Upper lobe of left lung (tissue), 6 donors: ENCODE measurements at regions not wholly inside any gene's neighbourhood (a gene's known extent, or its start where the extent isn't known, plus 50 kb on each side); places are given as distances from the start of the nearest gene placed in this dataset.

Source experiments
- ATAC-seq, 2 donors: fragments of 200-7000 bp; cut with Tn5 transposase; one replicate each; pipeline ENCODE4 v1.9.1; 2022; ENCODE audit warnings: mild to moderate bottlenecking in 2 of 2, moderate library complexity in 2 of 2; ENCODE audit not compliant: low FRiP score in 2 of 2
- DNase-seq, 2 donors: peaks; one replicate each; pipeline ENCODE4 v3.0.0-alpha.2; 2019 to 2020
- H3K27ac ChIP-seq, 4 donors: fragments of 200-600 bp; sonication (generic); one replicate each; pipeline ENCODE4 v1.5.1; 2016 to 2019
- H3K27me3 ChIP-seq, 4 donors: fragments of 200-600 bp; sonication (generic); one replicate each; pipeline ENCODE4 v1.5.1; 2017 to 2019
- H3K36me3 ChIP-seq, 4 donors: fragments of 200-600 bp; sonication (generic); one replicate each; pipeline ENCODE4 v1.5.1; 2016 to 2019
- H3K4me1 ChIP-seq, 4 donors: fragments of 200-600 bp; sonication (generic); one replicate each; pipeline ENCODE4 v1.5.1; 2018 to 2019
- H3K4me3 ChIP-seq, 4 donors: fragments of 200-600 bp; sonication (generic); one replicate each; pipeline ENCODE4 v1.5.1; 2017 to 2019; ENCODE audit warnings: mild to moderate bottlenecking in 2 of 4, moderate library complexity in 1 of 4
- H3K9me3 ChIP-seq, 4 donors: fragments of 200-600 bp; sonication (generic); one replicate each; pipeline ENCODE4 v1.5.1; 2018 to 2019
- CTCF ChIP-seq, 6 experiments: fragments of 450-650 bp in 4 of 6; fragments of 200-600 bp in 2 of 6; sonication (generic) in 2 of 6; IDR thresholded peaks; one replicate each; pipeline ENCODE4 v1.5.1; 2016 to 2019; ENCODE audit warnings: antibody characterized with exemption in 6 of 6
- EP300 ChIP-seq, 4 donors: sonication (generic); formaldehyde crosslinking; IDR thresholded peaks; one replicate each; pipeline ENCODE4 v1.5.1; 2017; ENCODE audit warnings: antibody characterized with exemption in 4 of 4, control low read depth in 2 of 4
- POLR2A ChIP-seq, 4 donors: fragments of 450-650 bp; IDR thresholded peaks; one replicate each; pipeline ENCODE4 v1.5.1; 2016 to 2017; ENCODE audit warnings: antibody characterized with exemption in 4 of 4, mild to moderate bottlenecking in 2 of 4
- POLR2AphosphoS5 ChIP-seq, 2 donors: sonication (generic); formaldehyde crosslinking; IDR thresholded peaks; one replicate each; pipeline ENCODE4 v1.5.1; 2017; ENCODE audit warnings: antibody characterized with exemption in 2 of 2
- WGBS, 2 donors: methylation state at CpG; one replicate each; pipeline ENCODE4 v1.1.5; 2017 to 2018; 5-methylcytosine and 5-hydroxymethylcytosine counted together
- donor health status: DM: no; HTN: no; CAD: no; lungs with moderate emphysema.
- donor health status: DM: no; HTN: yes; CAD: no; lungs with severe emphysema.

GRCh38 chr14:39722547-39723273, 290.5 kb upstream of the FBXO33 start:
- H3K27ac ChIP-seq, result no peak overlapping the region
- no peaks in the 10 kb centered on the region for H3K4me1 ChIP-seq
- 73 to 74% methylated on average over 2 of the region's 2 CpGs for WGBS, 2 donors

GRCh38 chr14:39716987-39717570, 284.8 kb upstream of the FBXO33 start:
- Histone ChIP-seq H3K9me3 (no peaks in the 10 kb centered on the region), H3K36me3 (no peaks in the 10 kb centered on the region), H3K4me3 (no peak overlapping the region), H3K27ac (no peak overlapping the region), H3K4me1 (no peaks in the 10 kb centered on the region), H3K27me3 (no peaks in the 10 kb centered on the region)
- TF ChIP-seq CTCF (IDR thresholded peaks at IDR 0.05) (no peak), EP300 (IDR thresholded peaks at IDR 0.05) (no peak), POLR2A (IDR thresholded peaks at IDR 0.05) (no peak)
- 70 to 85% methylated on average over 3 of the region's 3 CpGs for WGBS, 2 donors
- DNase-seq (no peak), ATAC-seq (no peak)

More at GRCh38 chr14:39722547-39723273, 290.5 kb upstream of the FBXO33 start:
- TF ChIP-seq EP300 (IDR thresholded peaks at IDR 0.05) (no peak), POLR2A (IDR thresholded peaks at IDR 0.05) (no peak), POLR2AphosphoS5 (IDR thresholded peaks at IDR 0.05) (no peak), CTCF (IDR thresholded peaks at IDR 0.05) (no peak)
- DNase-seq, result no peak
- H3K9me3 ChIP-seq, result no peaks in the 10 kb centered on the region
- H3K27me3 ChIP-seq, result no peaks in the 10 kb centered on the region
- no peak for ATAC-seq
- no peaks in the 10 kb centered on the region for H3K36me3 ChIP-seq
- no peak overlapping the region for H3K4me3 ChIP-seq

- TF ChIP-seq POLR2A (IDR thresholded peaks at IDR 0.05) (no peak), POLR2AphosphoS5 (IDR thresholded peaks at IDR 0.05) (no peak)
Measured at GRCh38 chr14:39712293-39712999, 280.2 kb upstream of the FBXO33 start.

GRCh38 chr14:39704594-39704993, 272.4 kb upstream of the FBXO33 start:
- no peak overlapping the region for H3K4me3 ChIP-seq
- H3K9me3 ChIP-seq, result peaks cover 0 to 4% (median 0%) of the 10 kb centered on the region in 4 donors
- TF ChIP-seq POLR2A (IDR thresholded peaks at IDR 0.05) (no peak), POLR2AphosphoS5 (IDR thresholded peaks at IDR 0.05) (no peak), CTCF (IDR thresholded peaks at IDR 0.05) (no peak), EP300 (IDR thresholded peaks at IDR 0.05) (no peak)
- no peak overlapping the region for H3K27ac ChIP-seq
- no peak for DNase-seq
- H3K27me3 ChIP-seq, result no peaks in the 10 kb centered on the region
- H3K36me3 ChIP-seq, result no peaks in the 10 kb centered on the region
- no peak for ATAC-seq
- H3K4me1 ChIP-seq, result no peaks in the 10 kb centered on the region
- 70 to 76% methylated on average over 2 of the region's 2 CpGs for WGBS, 2 donors

More at GRCh38 chr14:39712293-39712999, 280.2 kb upstream of the FBXO33 start:
- WGBS, 2 donors, result 69 to 80% methylated on average over 1 of the region's 1 CpG
- DNase-seq (no peak), ATAC-seq (no peak)
- H3K4me1 ChIP-seq, result no peaks in the 10 kb centered on the region
- no peak overlapping the region for H3K27ac ChIP-seq
- no peak overlapping the region for H3K4me3 ChIP-seq
- no peaks in the 10 kb centered on the region for H3K9me3 ChIP-seq
- no peaks in the 10 kb centered on the region for H3K27me3 ChIP-seq
- H3K36me3 ChIP-seq, result no peaks in the 10 kb centered on the region

GRCh38 chr14:39694341-39694740, 262.1 kb upstream of the FBXO33 start:
- Histone ChIP-seq H3K9me3 (no peaks in the 10 kb centered on the region), H3K4me3 (no peak overlapping the region), H3K27ac (no peak overlapping the region), H3K4me1 (no peaks in the 10 kb centered on the region), H3K27me3 (no peaks in the 10 kb centered on the region), H3K36me3 (no peaks in the 10 kb centered on the region)
- DNase-seq (no peak), ATAC-seq (no peak)
- 62 to 68% methylated on average over 2 of the region's 2 CpGs for WGBS, 2 donors
- TF ChIP-seq EP300 (IDR thresholded peaks at IDR 0.05), result no peak
- no peak for TF ChIP-seq POLR2A (IDR thresholded peaks at IDR 0.05)
- TF ChIP-seq CTCF (IDR thresholded peaks at IDR 0.05), result no peak
- no peak for TF ChIP-seq POLR2AphosphoS5 (IDR thresholded peaks at IDR 0.05)
